Pancreas (tissue), 10 donors: ENCODE measurements at regions not wholly inside any gene's neighbourhood (a gene's known extent, or its start where the extent isn't known, plus 50 kb on each side); places are given as distances from the start of the nearest gene placed in this dataset.

Experiments used
- ATAC-seq, 4 donors: fragments of 200-7000 bp; cut with Tn5 transposase; one replicate each; pipeline versions ENCODE4 v1.8.0 to v1.9.1; 2020; ENCODE audit warnings: mild to moderate bottlenecking in 4 of 4, moderate library complexity in 4 of 4
- DNase-seq, 6 donors: peaks; one replicate each; pipeline ENCODE4 v3.0.0-alpha.2; 2020
- FAIRE-seq: peaks from 2 replicates; lab custom pipeline; 2012; peaks lifted over from hg19 to GRCh38; lab: Jason Lieb, UNC
- H3K27ac ChIP-seq, 4 donors: fragments of 200-600 bp; sonication (generic); 1 replicate in 3 of 4; 2 replicates in 1 of 4; pipeline versions ENCODE4 v1.5.0 to v1.8.0; 2020
- H3K27me3 ChIP-seq, 4 donors: fragments of 200-600 bp; one replicate each; pipeline ENCODE4 v1.8.0; 2021
- H3K36me3 ChIP-seq, 3 donors: fragments of 200-600 bp; sonication (generic) in 1 of 3; one replicate each; pipeline versions ENCODE4 v1.5.0 to v1.8.0; 2020 to 2021
- H3K4me1 ChIP-seq, 3 donors: fragments of 200-600 bp; one replicate each; pipeline ENCODE4 v1.8.0; 2021
- H3K4me3 ChIP-seq, 4 donors: fragments of 200-600 bp; sonication (generic) in 2 of 4; one replicate each; pipeline versions ENCODE4 v1.5.0 to v1.8.0; 2020 to 2021
- H3K9me3 ChIP-seq, 4 donors: fragments of 200-600 bp; one replicate each; pipeline ENCODE4 v1.8.0; 2021
- CTCF ChIP-seq, 4 donors: fragments of 200-600 bp; sonication (generic) in 3 of 4; IDR thresholded peaks; one replicate each; pipeline versions ENCODE4 v1.5.0 to v1.8.0; 2021; ENCODE audit warnings: antibody characterized with exemption in 4 of 4
- WGBS, 2 donors: extraction: QIAGEN DNeasy Blood & Tissue Kit; methylation state at CpG; one replicate each; pipeline ENCODE4 v1.1.7; 2013; 5-methylcytosine and 5-hydroxymethylcytosine counted together
- intact Hi-C, 3 donors: fragments of 100-400 bp; cut with DNase I; formaldehyde crosslinking; loops; one replicate each; pipeline versions ENCODE4 v1.11.1 to v1.14.2; 2022
- donor health status: healthy with polysubstance abuse.
- donor health status: DM: no; HTN: no; CAD: no; lungs with moderate emphysema.
- donor health status: DM: no; HTN: no; CAD: no.
- donor health status: control.
- donor health status: control.
- donor health status: Bipolar disorder and iron deficiency.
- donor health status: DM: yes; HTN: yes; CAD: no.
- donor health status: DM: no; HTN: no; CAD: no.
- donor health status: DM: no; HTN: no; CAD: no.
- donor health status: DM: yes; HTN: yes; CAD: no.

- TF ChIP-seq CTCF (IDR thresholded peaks at IDR 0.05), result no peak
- H3K4me1 ChIP-seq, result no peaks in the 10 kb centered on the region
- FAIRE-seq (no peak), DNase-seq (no peak), ATAC-seq (peak in 2 of 4 donors; percentile 29 to 35)
- H3K36me3 ChIP-seq, result no peaks in the 10 kb centered on the region
- 82 to 86% methylated on average over 4 of the region's 4 CpGs for WGBS, 2 donors
- no peak overlapping the region for H3K27ac ChIP-seq
- H3K27me3 ChIP-seq, result no peaks in the 10 kb centered on the region
- no peaks in the 10 kb centered on the region for H3K9me3 ChIP-seq
- no peak overlapping the region for H3K4me3 ChIP-seq
- intact Hi-C loops, result no loop called here
Measured at GRCh38 chr12:95412482-95413311, 61.3 kb upstream of the METAP2 start.

GRCh38 chr12:95413576-95413975, 60.4 kb upstream of the METAP2 start:
- no peak for ATAC-seq
- no peaks in the 10 kb centered on the region for H3K9me3 ChIP-seq
- no peaks in the 10 kb centered on the region for H3K27me3 ChIP-seq
- no peak overlapping the region for H3K4me3 ChIP-seq
- DNase-seq, result no peak
- WGBS, 2 donors, result 90 to 98% methylated on average over 3 of the region's 3 CpGs
- H3K4me1 ChIP-seq, result no peaks in the 10 kb centered on the region
- intact Hi-C loops, result no loop called here
- H3K36me3 ChIP-seq, result no peaks in the 10 kb centered on the region
- TF ChIP-seq CTCF (IDR thresholded peaks at IDR 0.05), result no peak
- no peak overlapping the region for H3K27ac ChIP-seq
- no peak for FAIRE-seq

GRCh38 chr12:95415451-95415850, 58.5 kb upstream of the METAP2 start:
- no peak for FAIRE-seq
- H3K27ac ChIP-seq, result no peak overlapping the region
- intact Hi-C loops, result no loop called here
- H3K27me3 ChIP-seq, result no peaks in the 10 kb centered on the region
- ATAC-seq, result no peak
- no peak overlapping the region for H3K4me3 ChIP-seq
- no peaks in the 10 kb centered on the region for H3K4me1 ChIP-seq
- no peaks in the 10 kb centered on the region for H3K36me3 ChIP-seq
- DNase-seq, result no peak
- no peak for TF ChIP-seq CTCF (IDR thresholded peaks at IDR 0.05)
- no peaks in the 10 kb centered on the region for H3K9me3 ChIP-seq
- 75 to 88% methylated on average over 1 of the region's 1 CpG for WGBS, 2 donors

- intact Hi-C loops, result no loop called here
- H3K27me3 ChIP-seq, result no peaks in the 10 kb centered on the region
- no peak overlapping the region for H3K27ac ChIP-seq
- FAIRE-seq (no peak), DNase-seq (no peak), ATAC-seq (no peak)
- 79 to 81% methylated on average over 5 of the region's 5 CpGs for WGBS, 2 donors
- no peak overlapping the region for H3K4me3 ChIP-seq
- no peaks in the 10 kb centered on the region for H3K4me1 ChIP-seq
- no peaks in the 10 kb centered on the region for H3K9me3 ChIP-seq
- H3K36me3 ChIP-seq, result no peaks in the 10 kb centered on the region
- TF ChIP-seq CTCF (IDR thresholded peaks at IDR 0.05), result no peak
Measured at GRCh38 chr12:95416111-95416636, 57.8 kb upstream of the METAP2 start.

GRCh38 chr12:95417372-95417771, 56.6 kb upstream of the METAP2 start:
- H3K9me3 ChIP-seq, result no peaks in the 10 kb centered on the region
- no peaks in the 10 kb centered on the region for H3K4me1 ChIP-seq
- H3K27me3 ChIP-seq, result no peaks in the 10 kb centered on the region
- no peaks in the 10 kb centered on the region for H3K36me3 ChIP-seq
- intact Hi-C loops, result no loop called here
- ATAC-seq, result no peak
- no peak for DNase-seq
- FAIRE-seq, result no peak
- 83 to 91% methylated on average over 2 of the region's 2 CpGs for WGBS, 2 donors
- H3K4me3 ChIP-seq, result no peak overlapping the region
- no peak overlapping the region for H3K27ac ChIP-seq
- TF ChIP-seq CTCF (IDR thresholded peaks at IDR 0.05), result no peak
